Upper lobe of right lung (tissue), 1 donor: ENCODE measurements at regions not wholly inside any gene's neighbourhood (a gene's known extent, or its start where the extent isn't known, plus 50 kb on each side); places are given as distances from the start of the nearest gene placed in this dataset.

Experiments used
- ATAC-seq: fragments of 200-7000 bp; cut with Tn5 transposase; one replicate; pipeline ENCODE4 v1.9.1; 2020; ENCODE audit warnings: mild to moderate bottlenecking, moderate library complexity
- DNase-seq: peaks from one replicate; pipeline ENCODE4 v3.0.0-alpha.2; 2020
- H3K27ac ChIP-seq: fragments of 200-600 bp; one replicate; pipeline ENCODE4 v1.8.0; 2022
- H3K27me3 ChIP-seq: fragments of 200-600 bp; one replicate; pipeline ENCODE4 v1.8.0; 2022; ENCODE audit warnings: mild to moderate bottlenecking
- H3K36me3 ChIP-seq: fragments of 200-600 bp; one replicate; pipeline ENCODE4 v1.8.0; 2022
- H3K4me1 ChIP-seq: fragments of 200-600 bp; one replicate; pipeline ENCODE4 v1.8.0; 2022
- H3K4me3 ChIP-seq: fragments of 200-600 bp; one replicate; pipeline ENCODE4 v1.8.0; 2022; ENCODE audit warnings: mild to moderate bottlenecking
- H3K9me3 ChIP-seq: fragments of 200-600 bp; one replicate; pipeline ENCODE4 v1.8.0; 2022
- intact Hi-C: fragments of 100-400 bp; cut with DNase I; formaldehyde crosslinking; loops from one replicate; pipeline ENCODE4 v1.11.0; 2022
- TF ChIP-seq, protein P1 (sequence below): fragments of 200-600 bp; IDR thresholded peaks from one replicate; pipeline ENCODE4 v1.8.0; 2022; ENCODE audit warnings: antibody characterized with exemption
- donor health status: DM: no; HTN: yes; CAD: no; lungs with severe emphysema.

DNA sequence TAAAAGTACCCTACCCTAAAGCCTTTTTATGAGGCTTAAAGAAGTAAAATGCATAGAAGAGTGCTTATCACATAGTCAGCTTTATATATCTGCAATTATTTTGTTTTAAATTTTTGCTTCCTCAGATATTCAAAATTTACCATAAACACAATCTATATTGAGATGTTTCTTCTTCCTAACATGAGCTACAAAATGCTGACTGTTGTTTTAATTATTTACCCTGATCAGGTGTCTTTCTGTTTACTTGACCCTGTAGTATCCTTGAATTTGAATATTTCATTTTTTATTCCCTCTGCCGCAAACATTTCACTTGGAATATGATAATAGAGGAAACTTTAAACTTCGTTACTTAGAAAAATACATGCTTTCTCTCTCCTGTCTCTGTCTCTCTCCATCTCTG is 147.9 kb downstream of the TMX3 start:
- Histone ChIP-seq H3K9me3 (no peaks in the 10 kb centered on the region), H3K27ac (no peak overlapping the region)
- TF ChIP-seq, protein P1, sequence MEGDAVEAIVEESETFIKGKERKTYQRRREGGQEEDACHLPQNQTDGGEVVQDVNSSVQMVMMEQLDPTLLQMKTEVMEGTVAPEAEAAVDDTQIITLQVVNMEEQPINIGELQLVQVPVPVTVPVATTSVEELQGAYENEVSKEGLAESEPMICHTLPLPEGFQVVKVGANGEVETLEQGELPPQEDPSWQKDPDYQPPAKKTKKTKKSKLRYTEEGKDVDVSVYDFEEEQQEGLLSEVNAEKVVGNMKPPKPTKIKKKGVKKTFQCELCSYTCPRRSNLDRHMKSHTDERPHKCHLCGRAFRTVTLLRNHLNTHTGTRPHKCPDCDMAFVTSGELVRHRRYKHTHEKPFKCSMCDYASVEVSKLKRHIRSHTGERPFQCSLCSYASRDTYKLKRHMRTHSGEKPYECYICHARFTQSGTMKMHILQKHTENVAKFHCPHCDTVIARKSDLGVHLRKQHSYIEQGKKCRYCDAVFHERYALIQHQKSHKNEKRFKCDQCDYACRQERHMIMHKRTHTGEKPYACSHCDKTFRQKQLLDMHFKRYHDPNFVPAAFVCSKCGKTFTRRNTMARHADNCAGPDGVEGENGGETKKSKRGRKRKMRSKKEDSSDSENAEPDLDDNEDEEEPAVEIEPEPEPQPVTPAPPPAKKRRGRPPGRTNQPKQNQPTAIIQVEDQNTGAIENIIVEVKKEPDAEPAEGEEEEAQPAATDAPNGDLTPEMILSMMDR: no peak

DNA sequence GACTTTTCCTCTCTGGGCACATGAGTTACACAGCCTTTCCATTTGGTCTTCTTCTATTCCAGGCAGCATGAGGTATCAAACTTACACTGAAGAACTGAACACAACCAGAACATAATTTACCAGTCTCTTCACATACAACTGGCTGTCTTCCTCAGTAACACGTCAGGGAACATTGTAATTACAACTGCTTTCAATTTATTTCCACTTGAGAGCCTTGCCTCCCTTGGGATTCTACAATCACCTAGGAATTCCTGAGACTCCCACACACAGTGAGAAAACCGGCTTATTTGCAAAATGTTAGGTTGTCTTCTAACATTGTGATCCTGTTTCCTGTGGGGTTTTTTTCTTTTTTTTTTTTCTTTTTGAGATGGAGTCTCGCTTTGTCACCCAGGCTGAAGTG is 149.9 kb downstream of the TMX3 start:
- no peaks in the 10 kb centered on the region for H3K27me3 ChIP-seq

More for the DNA sequence above, 147.9 kb downstream of the TMX3 start:
- H3K4me1 ChIP-seq: no peaks in the 10 kb centered on the region
- no peak for ATAC-seq
- intact Hi-C loops: no loop called here
- no peak overlapping the region for H3K4me3 ChIP-seq
- H3K27me3 ChIP-seq: no peaks in the 10 kb centered on the region
- DNase-seq: no peak
- H3K36me3 ChIP-seq: no peaks in the 10 kb centered on the region

DNA sequence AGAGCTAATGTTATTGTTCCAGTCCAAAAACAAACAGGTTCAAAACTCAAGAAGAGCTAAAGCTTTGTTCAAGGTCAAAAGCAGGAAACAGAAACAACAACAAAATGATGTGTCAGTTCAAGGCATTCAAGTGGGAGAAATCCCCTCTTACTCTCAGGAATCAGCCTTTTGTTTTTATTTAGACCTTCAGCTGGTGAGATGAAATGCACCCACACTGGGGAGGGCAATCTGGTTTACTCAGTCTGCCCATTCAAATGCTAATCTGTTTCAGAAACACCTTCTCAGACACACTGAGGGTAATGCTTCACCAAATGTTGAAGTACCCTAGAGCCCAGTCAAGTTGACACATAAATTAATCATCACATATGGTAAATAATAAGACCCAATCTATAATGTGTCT is 150.6 kb downstream of the TMX3 start:
- no peaks in the 10 kb centered on the region for H3K36me3 ChIP-seq
- TF ChIP-seq, protein P1: no peak
- DNase-seq (no peak), ATAC-seq (no peak)
- no peaks in the 10 kb centered on the region for H3K27me3 ChIP-seq
- H3K9me3 ChIP-seq: no peaks in the 10 kb centered on the region
- no peak overlapping the region for H3K4me3 ChIP-seq
- no peak overlapping the region for H3K27ac ChIP-seq
- H3K4me1 ChIP-seq: no peaks in the 10 kb centered on the region
- intact Hi-C loops: no loop called here

More for the DNA sequence above, 149.9 kb downstream of the TMX3 start:
- ATAC-seq (no peak), DNase-seq (no peak)
- TF ChIP-seq, protein P1: no peak
- Histone ChIP-seq H3K27ac (no peak overlapping the region), H3K9me3 (no peaks in the 10 kb centered on the region), H3K4me3 (no peak overlapping the region), H3K4me1 (no peaks in the 10 kb centered on the region), H3K36me3 (no peaks in the 10 kb centered on the region)
- intact Hi-C loops: no loop called here

DNA sequence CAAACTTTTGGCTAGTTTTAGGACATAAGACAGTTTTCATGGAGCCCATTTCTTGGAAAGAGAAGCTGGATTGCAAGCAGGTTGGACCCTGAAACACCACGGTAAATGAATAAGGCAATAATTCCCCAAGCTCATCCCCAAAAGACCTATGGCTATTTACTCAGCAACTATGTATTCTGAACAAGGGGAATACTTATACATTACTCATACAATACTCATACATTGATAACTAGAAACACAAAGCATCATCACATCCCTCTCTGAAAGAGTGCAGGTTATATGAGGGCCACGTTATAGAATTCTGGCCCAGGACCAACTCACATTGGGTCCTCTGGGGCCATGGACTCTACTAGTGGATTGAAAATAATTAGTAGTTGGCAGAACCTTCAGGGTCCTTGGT is 154.8 kb downstream of the TMX3 start:
- Histone ChIP-seq H3K36me3 (no peaks in the 10 kb centered on the region), H3K4me3 (no peak overlapping the region), H3K27me3 (no peaks in the 10 kb centered on the region), H3K4me1 (no peaks in the 10 kb centered on the region), H3K9me3 (no peaks in the 10 kb centered on the region), H3K27ac (no peak overlapping the region)
- ATAC-seq (no peak), DNase-seq (no peak)
- TF ChIP-seq, protein P1: no peak
- intact Hi-C loops: no loop called here

DNA sequence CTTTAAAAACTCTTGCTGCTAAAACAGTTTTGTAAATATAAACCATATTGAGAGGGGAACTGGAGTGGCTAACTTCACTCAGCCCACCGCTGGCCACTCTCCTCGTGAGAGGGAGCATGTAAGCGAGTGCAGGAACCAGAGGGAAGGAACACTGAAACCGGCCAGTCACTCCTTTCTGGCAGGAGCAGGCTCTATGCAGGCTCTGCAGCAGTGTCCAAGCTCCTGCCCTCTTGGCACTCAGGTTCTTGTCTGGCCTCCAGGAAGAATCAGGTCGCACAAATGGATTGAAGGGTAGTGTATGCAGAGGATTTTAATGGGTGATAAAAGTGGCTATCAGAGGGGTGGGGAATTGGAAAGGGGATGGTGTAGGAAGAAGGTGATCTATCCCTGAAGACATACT is 157.7 kb downstream of the TMX3 start:
- H3K36me3 ChIP-seq: no peaks in the 10 kb centered on the region
- no peaks in the 10 kb centered on the region for H3K4me1 ChIP-seq
- intact Hi-C loops: no loop called here
- H3K4me3 ChIP-seq: no peak overlapping the region
- H3K27me3 ChIP-seq: no peaks in the 10 kb centered on the region
- no peak for DNase-seq
- H3K9me3 ChIP-seq: no peaks in the 10 kb centered on the region
- TF ChIP-seq, protein P1: no peak
- no peak overlapping the region for H3K27ac ChIP-seq
- ATAC-seq: no peak

DNA sequence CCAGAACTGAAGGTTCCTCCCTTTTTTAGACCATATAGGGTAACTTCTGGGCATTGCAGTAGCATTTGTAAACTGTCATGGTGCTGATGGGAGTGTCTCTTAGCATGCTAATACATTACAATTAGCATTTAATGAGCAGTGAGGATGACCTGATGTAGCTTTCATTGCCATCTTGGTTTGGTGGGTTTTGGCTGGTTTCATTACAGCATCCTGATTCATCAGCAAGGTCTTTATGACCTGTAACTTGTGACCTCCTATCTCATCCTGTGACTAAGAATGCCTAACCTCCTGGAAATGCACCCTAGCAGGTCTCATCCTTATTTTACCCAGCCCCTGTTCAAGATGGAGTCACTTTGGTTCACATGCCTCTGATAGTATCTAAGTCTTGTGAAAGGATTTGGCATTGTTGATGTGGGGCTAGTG is 159.0 kb downstream of the TMX3 start:
- no peak overlapping the region for H3K4me3 ChIP-seq
- no peaks in the 10 kb centered on the region for H3K36me3 ChIP-seq
- no peaks in the 10 kb centered on the region for H3K27me3 ChIP-seq
- no peaks in the 10 kb centered on the region for H3K4me1 ChIP-seq
- no peak for DNase-seq
- TF ChIP-seq, protein P1: no peak
- H3K9me3 ChIP-seq: no peaks in the 10 kb centered on the region
- ATAC-seq: no peak
- no peak overlapping the region for H3K27ac ChIP-seq
- intact Hi-C loops: no loop called here
